ENCODE measurements at regions not wholly inside any gene's neighbourhood (a gene's known extent, or its start where the extent isn't known, plus 50 kb on each side); places are given as distances from the start of the nearest gene placed in this dataset.

- TF ChIP-seq EZH2phosphoT487 (IDR thresholded peaks at IDR 0.05; ENCODE audit: insufficient read depth, low read depth) (no peak), EZH2 (IDR thresholded peaks at IDR 0.05; ENCODE audit: insufficient read depth, poor library complexity, severe bottlenecking) (no peak)
Observed at GRCh38 chr1:56254130-56254529, 325.2 kb downstream of the PLPP3 start.
